Astrocyte (in vitro differentiated cells and primary cell): ENCODE measurements at regions not wholly inside any gene's neighbourhood (a gene's known extent, or its start where the extent isn't known, plus 50 kb on each side); places are given as distances from the start of the nearest gene placed in this dataset.

ENCODE experiments used
- DNase-seq: peaks from one replicate; pipeline ENCODE4 v3.0.0-alpha.2; 2010; ENCODE audit warnings: low read depth
- FAIRE-seq: peaks from 2 replicates; lab custom pipeline; 2011; peaks lifted over from hg19 to GRCh38; lab: Jason Lieb, UNC
- H2AFZ ChIP-seq: 2 replicates; pipeline ENCODE4 v1.6.0; 2012; ENCODE audit warnings: low read depth, low read length, inconsistent platforms
- H3K27ac ChIP-seq: 2 replicates; pipeline ENCODE4 v1.5.1; 2011; ENCODE audit warnings: low read depth, low read length, inconsistent platforms
- H3K27me3 ChIP-seq: 2 replicates; pipeline ENCODE4 v1.6.0; 2011; ENCODE audit warnings: low read length, inconsistent platforms; ENCODE audit not compliant: insufficient read depth
- H3K36me3 ChIP-seq: 2 replicates; pipeline ENCODE4 v1.5.1; 2011; ENCODE audit warnings: low read length, inconsistent platforms; ENCODE audit not compliant: insufficient read depth
- H3K4me1 ChIP-seq: 2 replicates; pipeline ENCODE4 v1.5.1; 2011; ENCODE audit warnings: low read length, inconsistent platforms; ENCODE audit not compliant: insufficient read depth
- H3K4me2 ChIP-seq: 2 replicates; pipeline ENCODE4 v1.6.0; 2012; ENCODE audit warnings: low read length, inconsistent platforms
- H3K4me3 ChIP-seq: 2 replicates; pipeline ENCODE4 v1.5.1; 2011; ENCODE audit warnings: low read depth, mild to moderate bottlenecking, low read length, inconsistent platforms; ENCODE audit not compliant: insufficient read depth
- H3K79me2 ChIP-seq: 2 replicates; pipeline ENCODE4 v1.6.0; 2012; ENCODE audit warnings: mild to moderate bottlenecking, low read length, inconsistent platforms; ENCODE audit not compliant: insufficient read depth
- H3K9ac ChIP-seq: 2 replicates; pipeline ENCODE4 v1.6.0; 2012; ENCODE audit warnings: mild to moderate bottlenecking, low read length, inconsistent platforms
- H3K9me3 ChIP-seq: 2 replicates; pipeline ENCODE4 v1.5.1; 2012; ENCODE audit warnings: low read depth, mild to moderate bottlenecking, low read length, inconsistent platforms; ENCODE audit not compliant: insufficient read depth
- H4K20me1 ChIP-seq: 2 replicates; pipeline ENCODE4 v1.6.0; 2012; ENCODE audit warnings: low read length, inconsistent platforms; ENCODE audit not compliant: insufficient read depth
- H3K27ac Mint-ChIP-seq: one replicate; pipeline ENCODE4 v1.8.0; 2021; ENCODE audit warnings: mild to moderate bottlenecking, mixed read lengths; ENCODE audit not compliant: unreplicated experiment
- H3K27me3 Mint-ChIP-seq: one replicate; pipeline ENCODE4 v1.8.0; 2021; ENCODE audit warnings: low read depth, mixed read lengths; ENCODE audit not compliant: unreplicated experiment
- H3K36me3 Mint-ChIP-seq: one replicate; pipeline ENCODE4 v1.8.0; 2021; ENCODE audit warnings: low read depth, mixed read lengths; ENCODE audit not compliant: unreplicated experiment
- H3K4me1 Mint-ChIP-seq: one replicate; pipeline ENCODE4 v1.8.0; 2021; ENCODE audit warnings: low read depth, mixed read lengths; ENCODE audit not compliant: unreplicated experiment
- H3K4me3 Mint-ChIP-seq: one replicate; pipeline ENCODE4 v1.8.0; 2021; ENCODE audit warnings: mild to moderate bottlenecking, moderate library complexity, mixed read lengths; ENCODE audit not compliant: unreplicated experiment
- H3K9me3 Mint-ChIP-seq: one replicate; pipeline ENCODE4 v1.8.0; 2021; ENCODE audit warnings: mild to moderate bottlenecking, mixed read lengths; ENCODE audit not compliant: unreplicated experiment
- CTCF ChIP-seq: IDR thresholded peaks from 2 replicates; pipeline ENCODE4 v1.5.1; 2011; ENCODE audit warnings: low read depth, mild to moderate bottlenecking, inconsistent platforms, low read length, moderate library complexity; ENCODE audit not compliant: insufficient read depth
- EZH2 ChIP-seq: IDR thresholded peaks from 2 replicates; pipeline ENCODE4 v1.6.1; 2012; ENCODE audit warnings: mild to moderate bottlenecking, low read length, inconsistent platforms; ENCODE audit not compliant: insufficient read depth

GRCh38 chr10:129278686-129279085, 188.4 kb upstream of the MGMT start:
- H3K9me3 Mint-ChIP-seq, result peaks cover 3% of the 10 kb centered on the region
- Histone ChIP-seq H3K4me2 (no peak overlapping the region), H3K4me1 (no peaks in the 10 kb centered on the region), H3K79me2 (no peaks in the 10 kb centered on the region), H3K27me3 (no peaks in the 10 kb centered on the region), H3K36me3 (no peaks in the 10 kb centered on the region), H3K9ac (no peak overlapping the region), H2AFZ (no peak overlapping the region), H3K27ac (no peak overlapping the region), H4K20me1 (no peaks in the 10 kb centered on the region), H3K9me3 (peaks cover 10% of the 10 kb centered on the region), H3K4me3 (no peak overlapping the region)
- H3K27ac Mint-ChIP-seq, result no peak overlapping the region
- DNase-seq, result no peak
- no peaks in the 10 kb centered on the region for H3K4me1 Mint-ChIP-seq
- no peaks in the 10 kb centered on the region for H3K36me3 Mint-ChIP-seq
- peaks cover 8% of the 10 kb centered on the region for H3K27me3 Mint-ChIP-seq
- TF ChIP-seq EZH2 (no peak), CTCF (no peak)
- FAIRE-seq, result no peak
- no peak overlapping the region for H3K4me3 Mint-ChIP-seq

GRCh38 chr10:129279446-129280154, 187.4 kb upstream of the MGMT start:
- Mint-ChIP-seq H3K27me3 (peaks cover 8% of the 10 kb centered on the region), H3K36me3 (no peaks in the 10 kb centered on the region), H3K4me3 (no peak overlapping the region), H3K9me3 (peaks cover 3% of the 10 kb centered on the region), H3K27ac (no peak overlapping the region), H3K4me1 (no peaks in the 10 kb centered on the region)
- DNase-seq (no peak), FAIRE-seq (no peak)
- H2AFZ ChIP-seq, result no peak overlapping the region
- H3K9me3 ChIP-seq, result peaks cover 10% of the 10 kb centered on the region
- no peak for TF ChIP-seq EZH2
- TF ChIP-seq CTCF, result no peak
- no peak overlapping the region for H3K9ac ChIP-seq
- no peaks in the 10 kb centered on the region for H3K4me1 ChIP-seq
- H3K4me3 ChIP-seq, result no peak overlapping the region
- H4K20me1 ChIP-seq, result no peaks in the 10 kb centered on the region
- H3K36me3 ChIP-seq, result no peaks in the 10 kb centered on the region
- H3K4me2 ChIP-seq, result no peak overlapping the region
- no peak overlapping the region for H3K27ac ChIP-seq
- no peaks in the 10 kb centered on the region for H3K79me2 ChIP-seq
- no peaks in the 10 kb centered on the region for H3K27me3 ChIP-seq

GRCh38 chr10:129280155-129280502, 186.9 kb upstream of the MGMT start:
- H3K4me2 ChIP-seq, result no peak overlapping the region
- TF ChIP-seq EZH2 (no peak), CTCF (no peak)
- no peak overlapping the region for H3K27ac ChIP-seq
- no peaks in the 10 kb centered on the region for H3K27me3 ChIP-seq
- no peak for FAIRE-seq
- no peaks in the 10 kb centered on the region for H3K36me3 Mint-ChIP-seq
- no peaks in the 10 kb centered on the region for H3K79me2 ChIP-seq
- no peak overlapping the region for H3K4me3 ChIP-seq
- H3K4me1 ChIP-seq, result no peaks in the 10 kb centered on the region
- H3K9me3 ChIP-seq, result peaks cover 8% of the 10 kb centered on the region
- no peak overlapping the region for H2AFZ ChIP-seq
- no peak overlapping the region for H3K9ac ChIP-seq
- DNase-seq, result no peak
- H3K36me3 ChIP-seq, result no peaks in the 10 kb centered on the region
- peaks cover 3% of the 10 kb centered on the region for H3K9me3 Mint-ChIP-seq
- peaks cover 8% of the 10 kb centered on the region for H3K27me3 Mint-ChIP-seq
- no peaks in the 10 kb centered on the region for H3K4me1 Mint-ChIP-seq
- H3K27ac Mint-ChIP-seq, result no peak overlapping the region
- H4K20me1 ChIP-seq, result no peaks in the 10 kb centered on the region
- no peak overlapping the region for H3K4me3 Mint-ChIP-seq
